GM18867 (cell line): ENCODE measurements at regions not wholly inside any gene's neighbourhood (a gene's known extent, or its start where the extent isn't known, plus 50 kb on each side); places are given as distances from the start of the nearest gene placed in this dataset.

Experiments used
- ATAC-seq: cut with Tn5 transposase; IDR thresholded peaks from one replicate; pipeline ENCODE4 v1.9.1; 2021; ENCODE audit warnings: mild to moderate bottlenecking, moderate library complexity; ENCODE audit not compliant: unreplicated experiment

GRCh38 chr10:78357141-78358063, 323.7 kb downstream of the RPS24 start:
- ATAC-seq = no peak

GRCh38 chr10:78358351-78358750, 324.7 kb downstream of the RPS24 start:
- no peak for ATAC-seq

GRCh38 chr10:78358982-78359381, 325.3 kb downstream of the RPS24 start:
- no peak for ATAC-seq

GRCh38 chr10:78359640-78360091, 326.0 kb downstream of the RPS24 start:
- no peak for ATAC-seq

- ATAC-seq = no peak
These were observed 326.6 kb downstream of the RPS24 start for GRCh38 chr10:78360284-78360683.

GRCh38 chr10:78361031-78361430, 327.4 kb downstream of the RPS24 start:
- no peak for ATAC-seq

GRCh38 chr10:78362406-78363022, 328.9 kb downstream of the RPS24 start:
- ATAC-seq = no peak

- ATAC-seq = no peak
These were observed 329.5 kb downstream of the RPS24 start for GRCh38 chr10:78363190-78363589.

- no peak for ATAC-seq
These were observed 332.0 kb downstream of the RPS24 start for GRCh38 chr10:78365694-78366093.

- no peak for ATAC-seq
These were observed 333.2 kb downstream of the RPS24 start for GRCh38 chr10:78366663-78367411.

GRCh38 chr10:78367751-78368150, 334.1 kb downstream of the RPS24 start:
- ATAC-seq = no peak

- no peak for ATAC-seq
These were observed 337.5 kb downstream of the RPS24 start for GRCh38 chr10:78371136-78371535.

GRCh38 chr10:78372806-78373205, 339.1 kb downstream of the RPS24 start:
- ATAC-seq = no peak

GRCh38 chr10:78374331-78375028, 340.8 kb downstream of the RPS24 start:
- no peak for ATAC-seq

- no peak for ATAC-seq
These were observed 342.5 kb downstream of the RPS24 start for GRCh38 chr10:78375854-78376785.

GRCh38 chr10:78377356-78377755, 343.7 kb downstream of the RPS24 start:
- ATAC-seq = no peak

- ATAC-seq = no peak
These were observed 344.5 kb downstream of the RPS24 start for GRCh38 chr10:78378192-78378591.

GRCh38 chr10:78381107-78381506, 347.4 kb downstream of the RPS24 start:
- no peak for ATAC-seq

GRCh38 chr10:78382047-78382446, 348.4 kb downstream of the RPS24 start:
- no peak for ATAC-seq

- ATAC-seq = no peak
These were observed 349.1 kb downstream of the RPS24 start for GRCh38 chr10:78382772-78383171.
